Upper lobe of right lung (tissue), 1 donor: ENCODE measurements at regions not wholly inside any gene's neighbourhood (a gene's known extent, or its start where the extent isn't known, plus 50 kb on each side); places are given as distances from the start of the nearest gene placed in this dataset.

Experiments
- ATAC-seq: fragments of 200-7000 bp; cut with Tn5 transposase; one replicate; pipeline ENCODE4 v1.9.1; 2020; ENCODE audit warnings: mild to moderate bottlenecking, moderate library complexity
- DNase-seq: peaks from one replicate; pipeline ENCODE4 v3.0.0-alpha.2; 2020
- H3K27ac ChIP-seq: fragments of 200-600 bp; one replicate; pipeline ENCODE4 v1.8.0; 2022
- H3K27me3 ChIP-seq: fragments of 200-600 bp; one replicate; pipeline ENCODE4 v1.8.0; 2022; ENCODE audit warnings: mild to moderate bottlenecking
- H3K36me3 ChIP-seq: fragments of 200-600 bp; one replicate; pipeline ENCODE4 v1.8.0; 2022
- H3K4me1 ChIP-seq: fragments of 200-600 bp; one replicate; pipeline ENCODE4 v1.8.0; 2022
- H3K4me3 ChIP-seq: fragments of 200-600 bp; one replicate; pipeline ENCODE4 v1.8.0; 2022; ENCODE audit warnings: mild to moderate bottlenecking
- H3K9me3 ChIP-seq: fragments of 200-600 bp; one replicate; pipeline ENCODE4 v1.8.0; 2022
- intact Hi-C: fragments of 100-400 bp; cut with DNase I; formaldehyde crosslinking; loops from one replicate; pipeline ENCODE4 v1.11.0; 2022
- TF ChIP-seq, protein P1 (sequence below): fragments of 200-600 bp; IDR thresholded peaks from one replicate; pipeline ENCODE4 v1.8.0; 2022; ENCODE audit warnings: antibody characterized with exemption
- donor health status: DM: no; HTN: yes; CAD: no; lungs with severe emphysema.

DNA sequence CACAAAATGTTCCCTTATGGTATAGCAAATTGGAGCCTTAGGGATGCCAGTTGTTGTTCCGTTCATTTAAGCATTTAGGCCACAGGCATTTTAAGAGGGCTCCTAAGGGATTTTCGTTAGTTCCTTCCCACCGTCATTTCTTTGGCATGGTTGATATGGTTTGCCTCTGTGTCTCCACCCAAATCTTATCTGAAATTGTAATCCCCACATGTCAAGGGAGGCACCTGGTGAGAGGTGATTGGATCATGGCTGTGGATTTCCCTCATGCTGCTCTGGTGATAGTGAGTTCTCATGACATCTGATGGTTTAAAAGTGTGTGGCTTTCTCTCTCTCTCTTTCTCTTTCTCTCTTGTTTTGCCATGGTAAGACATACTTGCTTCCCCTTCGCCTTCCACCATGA is 104.1 kb downstream of the ASB9 start:
- no peaks in the 10 kb centered on the region for H3K36me3 ChIP-seq
- ATAC-seq (no peak), DNase-seq (no peak)
- no peak overlapping the region for H3K4me3 ChIP-seq
- H3K27me3 ChIP-seq, result no peaks in the 10 kb centered on the region
- TF ChIP-seq, protein P1, sequence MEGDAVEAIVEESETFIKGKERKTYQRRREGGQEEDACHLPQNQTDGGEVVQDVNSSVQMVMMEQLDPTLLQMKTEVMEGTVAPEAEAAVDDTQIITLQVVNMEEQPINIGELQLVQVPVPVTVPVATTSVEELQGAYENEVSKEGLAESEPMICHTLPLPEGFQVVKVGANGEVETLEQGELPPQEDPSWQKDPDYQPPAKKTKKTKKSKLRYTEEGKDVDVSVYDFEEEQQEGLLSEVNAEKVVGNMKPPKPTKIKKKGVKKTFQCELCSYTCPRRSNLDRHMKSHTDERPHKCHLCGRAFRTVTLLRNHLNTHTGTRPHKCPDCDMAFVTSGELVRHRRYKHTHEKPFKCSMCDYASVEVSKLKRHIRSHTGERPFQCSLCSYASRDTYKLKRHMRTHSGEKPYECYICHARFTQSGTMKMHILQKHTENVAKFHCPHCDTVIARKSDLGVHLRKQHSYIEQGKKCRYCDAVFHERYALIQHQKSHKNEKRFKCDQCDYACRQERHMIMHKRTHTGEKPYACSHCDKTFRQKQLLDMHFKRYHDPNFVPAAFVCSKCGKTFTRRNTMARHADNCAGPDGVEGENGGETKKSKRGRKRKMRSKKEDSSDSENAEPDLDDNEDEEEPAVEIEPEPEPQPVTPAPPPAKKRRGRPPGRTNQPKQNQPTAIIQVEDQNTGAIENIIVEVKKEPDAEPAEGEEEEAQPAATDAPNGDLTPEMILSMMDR, result no peak
- intact Hi-C loops, result no loop called here
- H3K4me1 ChIP-seq, result no peaks in the 10 kb centered on the region
- no peak overlapping the region for H3K27ac ChIP-seq
- H3K9me3 ChIP-seq, result no peaks in the 10 kb centered on the region

DNA sequence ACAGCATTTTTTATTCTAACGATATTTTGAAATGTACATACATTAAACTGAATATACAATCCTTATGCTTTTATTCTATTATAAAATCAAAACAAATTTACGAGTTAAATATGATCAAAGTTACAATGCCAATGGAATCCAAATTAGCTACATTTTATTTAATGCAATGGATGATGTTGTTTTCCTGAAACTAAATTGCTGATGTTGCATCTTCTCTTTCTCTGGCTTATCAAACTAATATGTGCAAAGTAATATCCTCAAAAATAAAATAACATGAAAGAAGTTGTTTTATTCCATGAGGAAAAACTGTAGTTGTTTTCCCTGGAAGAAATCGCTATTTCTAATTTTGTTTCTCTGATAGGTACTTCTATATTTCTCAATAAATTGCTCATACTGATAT is 106.8 kb downstream of the ASB9 start:
- intact Hi-C loops, result no loop called here
- no peaks in the 10 kb centered on the region for H3K4me1 ChIP-seq
- no peak overlapping the region for H3K4me3 ChIP-seq
- no peaks in the 10 kb centered on the region for H3K36me3 ChIP-seq
- no peak for ATAC-seq
- H3K9me3 ChIP-seq, result no peaks in the 10 kb centered on the region
- no peak for DNase-seq
- no peaks in the 10 kb centered on the region for H3K27me3 ChIP-seq
- no peak overlapping the region for H3K27ac ChIP-seq
- TF ChIP-seq, protein P1, result no peak

DNA sequence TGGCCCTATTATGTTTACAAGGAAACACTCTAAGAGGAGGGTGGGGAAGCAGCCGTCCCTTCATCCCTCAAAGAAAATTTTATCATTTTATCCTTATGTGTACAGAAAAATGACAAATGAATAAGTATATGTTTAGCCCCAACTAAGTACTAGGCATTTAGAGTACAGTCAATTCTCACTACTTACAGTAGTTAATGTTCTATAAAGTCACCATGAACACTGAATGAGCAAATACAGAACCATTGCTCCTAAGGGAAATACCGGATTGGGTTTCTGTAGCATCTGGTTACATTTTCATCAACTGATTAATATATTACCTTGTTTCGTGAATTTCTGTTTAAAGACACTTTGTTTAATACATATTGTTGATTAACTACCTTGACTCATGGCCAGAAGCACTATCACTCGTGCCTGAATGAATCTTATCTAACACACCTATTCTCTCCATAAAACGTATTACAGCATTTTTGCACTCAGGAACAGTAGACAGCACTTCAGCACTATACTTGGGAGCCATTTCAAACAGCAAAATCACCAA is 109.3 kb downstream of the ASB9 start:
- Histone ChIP-seq H3K4me1 (no peaks in the 10 kb centered on the region), H3K4me3 (no peak overlapping the region), H3K27me3 (no peaks in the 10 kb centered on the region), H3K36me3 (no peaks in the 10 kb centered on the region), H3K9me3 (no peaks in the 10 kb centered on the region), H3K27ac (no peak overlapping the region)
- ATAC-seq (no peak), DNase-seq (no peak)
- intact Hi-C loops, result no loop called here
- TF ChIP-seq, protein P1, result no peak

- intact Hi-C loops, result no loop called here
- TF ChIP-seq, protein P1, result no peak
- Histone ChIP-seq H3K9me3 (no peaks in the 10 kb centered on the region), H3K36me3 (no peaks in the 10 kb centered on the region), H3K4me3 (no peak overlapping the region), H3K27ac (no peak overlapping the region), H3K27me3 (no peaks in the 10 kb centered on the region), H3K4me1 (no peaks in the 10 kb centered on the region)
- no peak for ATAC-seq
- no peak for DNase-seq
These were observed 111.0 kb downstream of the ASB9 start for GRCh38 chrX:15158736-15159406.

- Histone ChIP-seq H3K4me1 (no peaks in the 10 kb centered on the region), H3K9me3 (no peaks in the 10 kb centered on the region), H3K36me3 (no peaks in the 10 kb centered on the region), H3K27ac (no peak overlapping the region), H3K27me3 (no peaks in the 10 kb centered on the region), H3K4me3 (no peak overlapping the region)
- TF ChIP-seq, protein P1, result no peak
- ATAC-seq, result no peak
- intact Hi-C loops, result no loop called here
- DNase-seq, result no peak
These were observed 111.5 kb downstream of the ASB9 start for GRCh38 chrX:15158350-15158735.
